Muscle layer of duodenum (tissue), 2 donors: ENCODE measurements at regions not wholly inside any gene's neighbourhood (a gene's known extent, or its start where the extent isn't known, plus 50 kb on each side); places are given as distances from the start of the nearest gene placed in this dataset.

Experiments used
- H3K27ac ChIP-seq: one replicate; pipeline ENCODE4 v1.7.0; 2013; ENCODE audit warnings: mild to moderate bottlenecking, low read length
- H3K27me3 ChIP-seq: one replicate; pipeline ENCODE4 v1.7.0; 2013; ENCODE audit warnings: low read depth, mild to moderate bottlenecking, control low read depth, low read length
- H3K36me3 ChIP-seq, 2 donors: one replicate each; pipeline ENCODE4 v1.7.0; 2013; ENCODE audit warnings: low read length in 2 of 2, control low read depth in 1 of 2, mild to moderate bottlenecking in 1 of 2; ENCODE audit not compliant: insufficient read depth in 2 of 2, control insufficient read depth in 1 of 2
- H3K4me1 ChIP-seq, 2 donors: one replicate each; pipeline ENCODE4 v1.7.0; 2013; ENCODE audit warnings: low read length in 2 of 2, mild to moderate bottlenecking in 2 of 2, control low read depth in 1 of 2, moderate library complexity in 1 of 2; ENCODE audit not compliant: insufficient read depth in 2 of 2, control insufficient read depth in 1 of 2
- H3K4me3 ChIP-seq, 2 donors: one replicate each; pipeline ENCODE4 v1.7.0; 2013; ENCODE audit warnings: low read length in 2 of 2, low read depth in 1 of 2, mild to moderate bottlenecking in 1 of 2
- H3K9me3 ChIP-seq, 2 donors: one replicate each; pipeline ENCODE4 v1.7.0; 2013; ENCODE audit warnings: low read length in 2 of 2, control low read depth in 1 of 2, mild to moderate bottlenecking in 1 of 2; ENCODE audit not compliant: control insufficient read depth in 1 of 2
- donor health status: healthy.

GRCh38 chr3:105166893-105167292 is 199.8 kb upstream of the ALCAM start:
- no peaks in the 10 kb centered on the region for H3K9me3 ChIP-seq
- no peaks in the 10 kb centered on the region for H3K4me1 ChIP-seq

GRCh38 chr3:105170423-105170822 is 196.3 kb upstream of the ALCAM start:
- Histone ChIP-seq H3K9me3 (no peaks in the 10 kb centered on the region), H3K36me3 (no peaks in the 10 kb centered on the region), H3K27ac (no peak overlapping the region), H3K27me3 (no peaks in the 10 kb centered on the region), H3K4me3 (no peak overlapping the region), H3K4me1 (no peaks in the 10 kb centered on the region)

More at GRCh38 chr3:105166893-105167292, 199.8 kb upstream of the ALCAM start:
- Histone ChIP-seq H3K4me3 (no peak overlapping the region), H3K27ac (no peak overlapping the region), H3K27me3 (no peaks in the 10 kb centered on the region), H3K36me3 (no peaks in the 10 kb centered on the region)

GRCh38 chr3:105174017-105174615 is 192.6 kb upstream of the ALCAM start:
- H3K27ac ChIP-seq, result no peak overlapping the region
- H3K27me3 ChIP-seq, result no peaks in the 10 kb centered on the region
- no peak overlapping the region for H3K4me3 ChIP-seq
- no peaks in the 10 kb centered on the region for H3K36me3 ChIP-seq
- H3K4me1 ChIP-seq, result no peaks in the 10 kb centered on the region
- H3K9me3 ChIP-seq, result no peaks in the 10 kb centered on the region

GRCh38 chr3:105177576-105177975 is 189.1 kb upstream of the ALCAM start:
- Histone ChIP-seq H3K36me3 (no peaks in the 10 kb centered on the region), H3K4me3 (no peak overlapping the region), H3K27ac (no peak overlapping the region), H3K27me3 (no peaks in the 10 kb centered on the region), H3K9me3 (no peaks in the 10 kb centered on the region), H3K4me1 (no peaks in the 10 kb centered on the region)

GRCh38 chr3:105187344-105187743 is 179.4 kb upstream of the ALCAM start:
- peaks cover 0 to 13% of the 10 kb centered on the region in 2 donors for H3K9me3 ChIP-seq
- no peaks in the 10 kb centered on the region for H3K27me3 ChIP-seq
- H3K27ac ChIP-seq, result no peak overlapping the region
- H3K4me3 ChIP-seq, result no peak overlapping the region
- H3K36me3 ChIP-seq, result no peaks in the 10 kb centered on the region
- no peaks in the 10 kb centered on the region for H3K4me1 ChIP-seq

GRCh38 chr3:105195260-105195659 is 171.4 kb upstream of the ALCAM start:
- no peaks in the 10 kb centered on the region for H3K36me3 ChIP-seq
- H3K4me3 ChIP-seq, result no peak overlapping the region
- H3K4me1 ChIP-seq, result no peaks in the 10 kb centered on the region
- no peaks in the 10 kb centered on the region for H3K27me3 ChIP-seq
- no peaks in the 10 kb centered on the region for H3K9me3 ChIP-seq
- no peak overlapping the region for H3K27ac ChIP-seq

GRCh38 chr3:105197863-105198262 is 168.8 kb upstream of the ALCAM start:
- no peaks in the 10 kb centered on the region for H3K9me3 ChIP-seq
- no peaks in the 10 kb centered on the region for H3K27me3 ChIP-seq
- H3K4me1 ChIP-seq, result no peaks in the 10 kb centered on the region
- no peak overlapping the region for H3K4me3 ChIP-seq
- no peaks in the 10 kb centered on the region for H3K36me3 ChIP-seq
- no peak overlapping the region for H3K27ac ChIP-seq

- no peaks in the 10 kb centered on the region for H3K27me3 ChIP-seq
- no peak overlapping the region for H3K27ac ChIP-seq
- H3K4me3 ChIP-seq, result no peak overlapping the region
- H3K36me3 ChIP-seq, result no peaks in the 10 kb centered on the region
- no peaks in the 10 kb centered on the region for H3K4me1 ChIP-seq
- no peaks in the 10 kb centered on the region for H3K9me3 ChIP-seq
Measured at GRCh38 chr3:105199217-105199616, 167.5 kb upstream of the ALCAM start.

- H3K4me1 ChIP-seq, result no peaks in the 10 kb centered on the region
- H3K27ac ChIP-seq, result no peak overlapping the region
- no peaks in the 10 kb centered on the region for H3K36me3 ChIP-seq
- H3K9me3 ChIP-seq, result no peaks in the 10 kb centered on the region
- no peak overlapping the region for H3K4me3 ChIP-seq
- H3K27me3 ChIP-seq, result no peaks in the 10 kb centered on the region
Measured at GRCh38 chr3:105210141-105210540, 156.6 kb upstream of the ALCAM start.

GRCh38 chr3:105214590-105214989 is 152.1 kb upstream of the ALCAM start:
- H3K27ac ChIP-seq, result no peak overlapping the region
- no peaks in the 10 kb centered on the region for H3K27me3 ChIP-seq
- no peaks in the 10 kb centered on the region for H3K36me3 ChIP-seq
- H3K9me3 ChIP-seq, result no peaks in the 10 kb centered on the region
- H3K4me1 ChIP-seq, result no peaks in the 10 kb centered on the region
- H3K4me3 ChIP-seq, result no peak overlapping the region

GRCh38 chr3:105222568-105223093 is 144.1 kb upstream of the ALCAM start:
- H3K27ac ChIP-seq, result no peak overlapping the region
- H3K4me1 ChIP-seq, result no peaks in the 10 kb centered on the region
- no peaks in the 10 kb centered on the region for H3K36me3 ChIP-seq
- no peak overlapping the region for H3K4me3 ChIP-seq
- H3K27me3 ChIP-seq, result no peaks in the 10 kb centered on the region
- no peaks in the 10 kb centered on the region for H3K9me3 ChIP-seq

GRCh38 chr3:105223815-105224214 is 142.9 kb upstream of the ALCAM start:
- H3K9me3 ChIP-seq, result no peaks in the 10 kb centered on the region
- no peaks in the 10 kb centered on the region for H3K27me3 ChIP-seq
- no peaks in the 10 kb centered on the region for H3K4me1 ChIP-seq
- no peak overlapping the region for H3K27ac ChIP-seq
- H3K36me3 ChIP-seq, result no peaks in the 10 kb centered on the region
- H3K4me3 ChIP-seq, result no peak overlapping the region
